HG03457 (cell line): ENCODE measurements at regions not wholly inside any gene's neighbourhood (a gene's known extent, or its start where the extent isn't known, plus 50 kb on each side); places are given as distances from the start of the nearest gene placed in this dataset.

Experiments
- ATAC-seq: cut with Tn5 transposase; IDR thresholded peaks from one replicate; pipeline ENCODE4 v1.9.1; 2021; ENCODE audit warnings: moderate number of reproducible peaks; ENCODE audit not compliant: unreplicated experiment

GRCh38 chr5:13478831-13479465, 465.5 kb downstream of the DNAH5 start:
- no peak for ATAC-seq

- ATAC-seq: no peak
Measured at GRCh38 chr5:13477118-13477737, 467.3 kb downstream of the DNAH5 start.

- ATAC-seq: no peak
Measured at GRCh38 chr5:13472842-13473241, 471.6 kb downstream of the DNAH5 start.

GRCh38 chr5:13470975-13471374, 473.5 kb downstream of the DNAH5 start:
- no peak for ATAC-seq

- ATAC-seq: no peak
Measured at GRCh38 chr5:13470263-13470662, 474.2 kb downstream of the DNAH5 start.

- no peak for ATAC-seq
Measured at GRCh38 chr5:13464532-13465193, 479.8 kb downstream of the DNAH5 start.

- no peak for ATAC-seq
Measured at GRCh38 chr5:13460587-13460986, 483.9 kb downstream of the DNAH5 start.

- ATAC-seq: no peak
Measured at GRCh38 chr5:13454050-13454449, 490.4 kb downstream of the DNAH5 start.

- no peak for ATAC-seq
Measured at GRCh38 chr5:13448843-13449242, 495.6 kb downstream of the DNAH5 start.

- no peak for ATAC-seq
Measured at GRCh38 chr5:13439430-13439829, 505.1 kb downstream of the DNAH5 start.

GRCh38 chr5:13427827-13428557, 516.5 kb downstream of the DNAH5 start:
- ATAC-seq: no peak

- ATAC-seq: no peak
Measured at GRCh38 chr5:13412040-13412595, 532.4 kb downstream of the DNAH5 start.

- ATAC-seq: no peak
Measured at GRCh38 chr5:13408616-13409015, 535.9 kb downstream of the DNAH5 start.

GRCh38 chr5:13403351-13403750, 541.1 kb downstream of the DNAH5 start:
- no peak for ATAC-seq

GRCh38 chr5:13385066-13385465, 559.4 kb downstream of the DNAH5 start:
- no peak for ATAC-seq

GRCh38 chr5:13382232-13382631, 562.3 kb downstream of the DNAH5 start:
- no peak for ATAC-seq

GRCh38 chr5:13378091-13378490, 566.4 kb downstream of the DNAH5 start:
- ATAC-seq: no peak

GRCh38 chr5:13359344-13359743, 585.1 kb downstream of the DNAH5 start:
- no peak for ATAC-seq

- ATAC-seq: no peak
Measured at GRCh38 chr5:13358342-13358741, 586.1 kb downstream of the DNAH5 start.

- ATAC-seq: no peak
Measured at GRCh38 chr5:13357929-13358328, 586.6 kb downstream of the DNAH5 start.

- ATAC-seq: no peak
Measured at GRCh38 chr5:13356226-13356625, 588.3 kb downstream of the DNAH5 start.
